GM21526 (cell line): ENCODE measurements at regions not wholly inside any gene's neighbourhood (a gene's known extent, or its start where the extent isn't known, plus 50 kb on each side); places are given as distances from the start of the nearest gene placed in this dataset.
"Not testable (repeated sequence)": the region's sequence is repeated elsewhere in the genome, so short reads cannot be mapped to it uniquely, and the experiment has no call there.

ENCODE experiments used
- ATAC-seq: cut with Tn5 transposase; IDR thresholded peaks from one replicate; pipeline ENCODE4 v1.9.1; 2021; ENCODE audit warnings: moderate library complexity; ENCODE audit not compliant: unreplicated experiment, low FRiP score

GRCh38 chr11:134853992-134854991 lies 442.2 kb upstream of the B3GAT1 start:
- ATAC-seq = no peak

DNA sequence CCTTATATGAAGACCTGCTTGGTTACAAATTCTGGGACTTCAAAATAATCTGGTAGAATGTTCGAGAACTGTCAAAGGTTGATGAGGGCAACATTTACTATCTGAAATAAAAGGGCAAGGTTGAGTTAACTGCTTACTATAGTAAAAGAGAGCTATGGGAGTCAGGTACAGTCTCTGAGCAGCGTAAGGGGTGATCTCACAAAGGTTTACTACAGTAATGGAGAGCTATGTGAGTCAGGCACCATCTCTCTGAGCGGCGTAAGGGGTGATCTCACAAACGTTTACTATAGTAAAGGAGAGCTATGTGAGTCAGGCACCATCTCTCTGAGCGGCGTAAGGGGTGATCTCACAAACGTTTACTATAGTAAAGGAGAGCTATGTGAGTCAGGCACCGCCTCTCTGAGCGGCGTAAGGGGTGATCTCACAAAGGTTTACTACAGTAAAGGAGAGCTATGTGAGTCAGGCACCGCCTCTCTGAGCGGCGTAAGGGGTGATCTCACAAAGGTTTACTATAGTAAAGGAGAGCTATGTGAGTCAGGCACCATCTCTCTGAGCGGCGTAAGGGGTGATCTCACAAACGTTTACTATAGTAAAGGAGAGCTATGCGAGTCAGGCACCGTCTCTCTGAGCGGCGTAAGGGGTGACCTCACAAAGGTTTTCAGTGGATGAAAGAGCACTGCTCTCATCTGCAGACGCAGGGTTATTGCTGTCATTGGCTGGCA lies 439.6 kb upstream of the B3GAT1 start:
- not testable (repeated sequence) for ATAC-seq

- no peak for ATAC-seq
These were observed 438.5 kb upstream of the B3GAT1 start for GRCh38 chr11:134850566-134850965.

DNA sequence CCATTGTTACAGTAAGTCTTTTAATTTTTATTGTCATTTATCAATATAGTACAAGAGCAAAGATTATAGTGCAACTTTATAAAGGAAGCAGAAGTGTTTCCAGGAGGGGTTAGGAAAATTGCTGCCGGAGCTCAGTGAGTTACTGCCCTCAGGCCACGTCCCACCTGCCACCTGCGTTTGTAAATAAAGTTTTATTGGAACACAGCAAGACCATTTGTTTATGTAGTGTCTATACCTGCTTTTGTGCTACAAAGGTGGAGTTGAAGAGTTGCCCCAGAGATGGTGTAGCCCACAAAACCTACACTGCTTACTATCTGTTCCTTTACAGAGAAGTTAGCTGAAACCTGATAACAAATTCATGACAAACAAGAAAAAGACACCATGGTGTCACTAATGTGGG lies 437.8 kb upstream of the B3GAT1 start:
- no peak for ATAC-seq

DNA sequence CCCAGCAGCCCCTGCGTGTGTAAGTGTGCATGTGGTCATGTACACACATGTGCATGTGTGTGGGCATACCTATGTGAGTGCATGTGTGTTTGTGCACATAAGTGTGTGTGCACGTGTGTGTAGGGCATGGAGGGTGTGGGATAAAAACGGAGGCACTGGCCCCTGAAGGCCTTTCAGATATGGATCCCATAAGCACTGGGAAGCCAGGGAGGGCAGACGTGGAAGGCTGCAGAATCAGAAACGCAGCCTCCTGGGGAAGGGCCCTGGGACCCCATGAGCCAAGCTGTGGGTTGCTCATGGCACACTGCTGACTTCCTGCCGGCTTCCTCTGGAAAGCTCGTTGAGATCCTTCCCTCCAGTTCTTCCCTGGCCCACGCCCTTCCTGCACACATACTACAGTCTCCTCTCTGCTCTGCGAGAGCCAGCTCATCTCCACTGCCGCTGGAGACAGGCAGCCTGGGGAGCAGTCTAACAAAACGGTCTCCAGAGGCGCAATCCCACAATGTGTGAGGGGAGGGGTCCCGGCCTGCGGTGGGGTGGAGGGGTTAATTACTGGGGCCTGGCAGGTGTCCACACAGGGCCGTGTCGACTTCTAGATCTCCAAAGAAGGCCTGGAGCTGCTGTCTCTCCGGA lies 435.2 kb upstream of the B3GAT1 start:
- no peak for ATAC-seq

DNA sequence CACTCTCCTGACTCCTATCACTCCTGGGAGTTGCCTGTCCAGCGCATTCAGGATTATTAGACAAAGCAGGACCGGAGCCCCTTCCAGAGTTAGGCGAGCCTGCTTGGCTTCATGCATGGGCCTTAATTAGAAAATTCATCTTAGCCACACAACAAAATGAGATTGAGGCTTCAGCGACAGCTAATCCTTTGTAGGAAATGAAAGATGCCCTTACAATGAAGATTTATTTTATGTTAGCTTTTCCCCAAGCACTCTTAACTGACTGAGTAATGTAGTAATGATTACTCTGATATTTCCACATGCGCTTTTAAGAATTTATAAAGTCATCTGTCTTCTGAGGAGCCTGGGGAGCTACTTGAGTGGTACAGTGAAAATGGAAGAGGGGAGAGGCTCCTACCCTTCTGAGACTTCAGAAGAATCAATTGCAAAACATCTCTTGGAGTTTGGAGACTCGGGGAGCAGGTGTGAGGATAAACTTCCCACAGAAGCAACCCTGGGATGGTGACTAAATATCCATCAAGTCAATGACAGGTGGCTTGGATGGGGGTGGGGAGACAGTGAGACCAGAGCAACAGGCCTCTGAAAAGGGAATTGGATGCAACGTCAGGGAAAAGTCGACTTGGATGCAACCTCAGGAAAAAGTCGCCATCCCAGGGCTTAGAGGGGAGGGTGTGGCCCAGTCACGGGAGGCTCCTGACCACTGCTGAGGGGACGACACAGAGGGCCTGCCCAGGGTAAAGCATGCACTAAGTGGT lies 434.5 kb upstream of the B3GAT1 start:
- no peak for ATAC-seq

- no peak for ATAC-seq
These were observed 433.7 kb upstream of the B3GAT1 start for GRCh38 chr11:134845474-134846327.

DNA sequence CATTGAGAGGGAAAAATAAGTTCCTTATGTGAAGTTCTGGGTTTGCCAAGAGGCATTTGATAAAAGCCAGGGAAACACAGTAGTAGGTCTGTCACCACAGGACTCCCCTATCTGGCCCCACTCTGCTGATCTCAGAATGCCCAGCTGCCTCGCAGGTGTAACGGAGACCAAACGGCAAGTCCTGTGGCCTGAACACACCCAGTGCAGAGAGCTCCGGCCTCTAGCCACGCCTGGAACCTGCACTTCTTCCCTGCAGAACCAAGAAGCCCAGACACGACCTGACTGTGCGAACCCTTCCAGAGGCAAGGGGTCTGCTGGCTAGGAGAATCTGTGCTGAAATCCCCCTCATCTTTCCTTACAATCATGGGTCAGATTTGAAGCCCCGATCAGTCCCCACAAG lies 432.8 kb upstream of the B3GAT1 start:
- ATAC-seq = no peak

DNA sequence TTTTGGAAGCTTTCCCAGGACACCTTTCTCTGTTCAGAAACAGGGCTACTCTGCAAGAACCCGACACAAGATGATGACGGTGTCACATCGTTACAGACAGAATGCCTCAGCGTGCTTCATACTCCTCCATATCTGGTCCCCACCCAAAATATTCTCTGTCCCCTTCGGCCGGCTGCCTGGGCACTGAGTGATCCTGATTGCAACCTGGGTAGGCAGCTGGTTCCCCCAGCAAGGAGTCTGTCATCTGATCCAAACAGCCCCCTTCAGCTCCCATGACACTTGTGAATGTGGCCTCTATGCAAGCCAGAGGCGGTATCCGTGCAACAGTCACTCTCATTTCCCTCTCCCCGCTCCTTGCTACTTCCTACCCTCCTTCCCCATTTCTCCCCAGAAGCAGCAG lies 431.7 kb upstream of the B3GAT1 start:
- no peak for ATAC-seq

DNA sequence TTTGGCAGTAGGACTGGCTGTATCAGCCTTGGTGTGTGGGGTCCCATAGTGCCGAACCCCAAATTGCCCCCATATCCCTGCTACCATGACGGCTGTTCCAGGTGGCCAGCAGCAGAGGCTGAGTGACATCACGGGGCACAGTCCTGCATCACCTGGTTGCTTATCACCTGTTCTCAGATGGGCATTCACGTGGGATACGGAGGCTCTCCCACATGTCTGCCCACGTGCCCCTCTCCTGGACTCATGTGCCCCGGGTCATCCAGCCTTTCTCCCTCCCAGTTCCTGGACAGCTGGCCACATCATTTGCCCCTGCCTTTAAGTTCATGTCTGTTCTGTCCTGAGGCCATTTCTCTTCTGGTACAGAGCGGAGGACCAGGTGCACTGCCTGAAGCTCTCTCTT lies 431.0 kb upstream of the B3GAT1 start:
- ATAC-seq = no peak

DNA sequence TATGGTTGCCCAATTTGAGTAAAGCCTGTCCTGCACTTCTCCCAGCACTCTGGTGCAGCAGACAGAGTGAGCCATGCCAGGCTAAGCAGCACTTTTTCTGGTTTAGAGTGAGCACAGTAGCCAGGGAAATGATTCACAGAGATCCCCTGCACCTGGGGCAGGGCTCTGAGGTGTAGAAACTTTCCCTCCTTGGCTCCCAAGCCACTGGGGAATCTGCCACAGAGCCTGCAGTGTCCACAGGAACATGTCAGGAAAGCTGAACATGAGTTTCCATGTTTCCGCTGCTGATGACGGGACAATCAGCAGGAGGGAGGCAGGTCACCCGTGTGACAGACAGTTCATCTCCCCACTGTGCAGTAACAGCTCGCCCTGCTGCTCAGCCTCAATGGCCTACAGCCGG lies 429.9 kb upstream of the B3GAT1 start:
- ATAC-seq = no peak

DNA sequence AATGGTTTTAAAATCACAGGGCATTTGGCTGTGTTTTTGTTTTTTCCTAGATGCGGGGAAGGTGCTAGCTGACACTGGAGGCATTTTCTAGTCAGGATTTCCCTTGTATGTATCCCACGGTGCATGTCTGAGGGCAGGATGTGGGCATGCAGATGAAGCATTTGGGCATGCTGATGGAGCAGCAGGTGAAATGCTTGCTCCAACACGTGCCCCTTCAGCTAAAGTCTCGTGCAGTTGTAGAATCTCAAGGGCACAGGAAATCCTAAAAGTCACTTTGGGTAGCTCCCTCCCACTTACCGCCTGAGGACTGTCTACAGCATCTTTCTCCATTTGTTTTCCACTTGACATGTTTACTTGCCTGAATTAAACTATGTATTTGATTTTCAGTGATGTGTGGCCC lies 429.4 kb upstream of the B3GAT1 start:
- no peak for ATAC-seq

GRCh38 chr11:134840945-134841344 lies 428.9 kb upstream of the B3GAT1 start:
- no peak for ATAC-seq

GRCh38 chr11:134840165-134840564 lies 428.1 kb upstream of the B3GAT1 start:
- ATAC-seq = not testable (repeated sequence)

DNA sequence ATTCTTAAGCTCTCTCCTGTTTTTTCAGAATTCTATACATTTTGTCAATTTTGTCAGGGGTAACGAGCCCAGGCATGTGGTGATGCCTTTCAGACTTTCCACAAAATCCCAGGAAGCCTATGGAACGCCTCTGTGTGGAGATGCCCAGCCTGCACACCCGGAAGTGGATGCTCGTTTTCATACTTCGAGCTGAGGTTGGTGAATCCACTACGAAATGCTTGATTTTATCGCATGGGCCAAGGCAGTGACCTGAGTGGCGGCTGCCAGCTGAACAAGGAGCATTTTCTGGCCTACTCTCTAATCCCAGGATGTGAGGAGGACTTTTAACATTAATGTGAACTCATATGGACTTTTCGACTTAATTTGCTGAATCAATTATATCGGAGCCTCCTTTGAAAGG lies 426.7 kb upstream of the B3GAT1 start:
- no peak for ATAC-seq

DNA sequence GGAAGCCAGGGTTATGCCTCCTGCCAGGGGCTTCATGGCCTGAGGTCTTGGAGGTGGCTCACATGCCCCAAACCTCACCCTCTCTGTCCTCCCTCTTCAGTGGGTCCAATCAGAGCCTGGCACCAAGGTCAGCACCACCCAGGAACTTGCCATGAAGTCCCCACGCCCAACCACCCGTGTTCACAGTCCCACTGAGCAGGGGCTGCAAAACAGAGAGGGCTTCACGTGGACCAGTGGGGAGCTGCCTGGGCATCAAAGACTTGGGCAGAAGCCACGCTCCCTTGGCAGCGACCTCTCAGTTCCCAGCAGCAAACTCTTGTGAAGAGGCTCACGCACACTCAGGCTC lies 425.8 kb upstream of the B3GAT1 start:
- ATAC-seq = no peak

- no peak for ATAC-seq
These were observed 425.3 kb upstream of the B3GAT1 start for GRCh38 chr11:134837166-134837886.

- ATAC-seq = no peak
These were observed 424.5 kb upstream of the B3GAT1 start for GRCh38 chr11:134836561-134836960.

DNA sequence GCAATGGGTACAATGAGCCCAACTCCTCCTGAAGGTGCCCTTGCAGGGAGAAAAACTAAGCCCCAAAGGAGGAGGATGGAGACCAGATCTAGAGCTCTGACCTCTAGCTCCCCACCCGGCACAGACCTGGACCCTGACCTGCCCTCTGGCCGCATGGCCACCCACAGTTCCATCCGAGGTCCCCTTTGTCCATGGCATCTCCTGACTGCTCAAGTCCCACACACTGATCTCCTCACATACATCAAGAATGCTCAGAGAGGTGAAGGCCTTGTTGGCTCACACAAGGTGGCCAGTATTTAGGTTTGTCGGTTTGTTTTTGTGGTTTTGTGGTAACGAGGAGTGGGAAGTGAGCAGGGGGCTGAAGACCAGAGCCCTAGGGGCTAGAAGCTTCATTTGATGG lies 423.5 kb upstream of the B3GAT1 start:
- ATAC-seq = no peak
